DND-41 (cell line): ENCODE measurements at regions not wholly inside any gene's neighbourhood (a gene's known extent, or its start where the extent isn't known, plus 50 kb on each side); places are given as distances from the start of the nearest gene placed in this dataset.

ENCODE experiments used
- CTCF ChIP-seq: IDR thresholded peaks from 2 replicates; pipeline ENCODE4 v1.5.1; 2012; ENCODE audit warnings: borderline replicate concordance, low read length, moderate library complexity, mild to moderate bottlenecking; ENCODE audit not compliant: poor library complexity, severe bottlenecking; ENCODE audit errors: extremely low read depth
- EZH2 ChIP-seq: IDR thresholded peaks from 3 replicates; pipeline ENCODE4 v1.6.1; 2012; ENCODE audit warnings: borderline replicate concordance, low read depth, mild to moderate bottlenecking, moderate library complexity, low read length, inconsistent platforms; ENCODE audit not compliant: severe bottlenecking

GRCh38 chr1:77620273-77620672 is 62.2 kb downstream of the ZZZ3 start:
- TF ChIP-seq CTCF (no peak), EZH2 (no peak)
